Stimulated activated CD4-positive, alpha-beta T cell treated with anti-CD3 and anti-CD28 coated beads, Interleukin-1b, Interleukin-23, amount 100 ng/mL, for 24 hours (primary cell): ENCODE measurements at regions not wholly inside any gene's neighbourhood (a gene's known extent, or its start where the extent isn't known, plus 50 kb on each side); places are given as distances from the start of the nearest gene placed in this dataset.

Experiments used
- DNase-seq, 4 experiments: peaks; one replicate each; pipeline ENCODE4 v3.0.0-alpha.2; 2020; ENCODE audit warnings: low read depth in 4 of 4, low spot score in 1 of 4

GRCh38 chr13:53474878-53475277 lies 446.3 kb downstream of the OLFM4 start:
- no peak for DNase-seq

GRCh38 chr13:53490752-53491151 lies 462.1 kb downstream of the OLFM4 start:
- no peak for DNase-seq

- no peak for DNase-seq
Measured at GRCh38 chr13:53494406-53494805, 465.8 kb downstream of the OLFM4 start.

- no peak for DNase-seq
Measured at GRCh38 chr13:53499576-53500133, 471.0 kb downstream of the OLFM4 start.

- no peak for DNase-seq
Measured at GRCh38 chr13:53501387-53501786, 472.8 kb downstream of the OLFM4 start.

- DNase-seq = no peak
Measured at GRCh38 chr13:53507741-53508140, 479.1 kb downstream of the OLFM4 start.

- DNase-seq = no peak
Measured at GRCh38 chr13:53512635-53513034, 484.0 kb downstream of the OLFM4 start.

- DNase-seq = no peak
Measured at GRCh38 chr13:53513226-53513625, 484.6 kb downstream of the OLFM4 start.

GRCh38 chr13:53520132-53520531 lies 491.5 kb downstream of the OLFM4 start:
- no peak for DNase-seq

- DNase-seq = no peak
Measured at GRCh38 chr13:53522034-53522433, 493.4 kb downstream of the OLFM4 start.

GRCh38 chr13:53537586-53537985 lies 509.0 kb downstream of the OLFM4 start:
- DNase-seq = no peak

GRCh38 chr13:53545340-53545941 lies 516.8 kb downstream of the OLFM4 start:
- DNase-seq = no peak

GRCh38 chr13:53560556-53560955 lies 531.9 kb downstream of the OLFM4 start:
- no peak for DNase-seq

- DNase-seq = no peak
Measured at GRCh38 chr13:53562419-53562818, 533.8 kb downstream of the OLFM4 start.

- DNase-seq = no peak
Measured at GRCh38 chr13:53568491-53568890, 539.9 kb downstream of the OLFM4 start.

- no peak for DNase-seq
Measured at GRCh38 chr13:53569453-53569852, 540.8 kb downstream of the OLFM4 start.

- no peak for DNase-seq
Measured at GRCh38 chr13:53601113-53601512, 572.5 kb downstream of the OLFM4 start.

GRCh38 chr13:53605326-53605725 lies 576.7 kb downstream of the OLFM4 start:
- no peak for DNase-seq

GRCh38 chr13:53612200-53612599 lies 583.6 kb downstream of the OLFM4 start:
- no peak for DNase-seq

- no peak for DNase-seq
Measured at GRCh38 chr13:53622456-53622855, 593.8 kb downstream of the OLFM4 start.

GRCh38 chr13:53623146-53623545 lies 594.5 kb downstream of the OLFM4 start:
- no peak for DNase-seq

GRCh38 chr13:53631511-53631910 lies 602.9 kb downstream of the OLFM4 start:
- no peak for DNase-seq

GRCh38 chr13:53638040-53638439 lies 609.4 kb downstream of the OLFM4 start:
- DNase-seq = no peak
